GM12878 (cell line): ENCODE measurements at regions not wholly inside any gene's neighbourhood (a gene's known extent, or its start where the extent isn't known, plus 50 kb on each side); places are given as distances from the start of the nearest gene placed in this dataset.

Experiments used
- CREB1 ChIP-seq: IDR thresholded peaks from 2 replicates; pipeline ENCODE4 v1.6.1; 2012; ENCODE audit warnings: low read depth, mild to moderate bottlenecking, inconsistent platforms
- CTCF ChIP-seq, 3 experiments: IDR thresholded peaks in 2 of 3; conservative IDR thresholded peaks in 1 of 3; 2 replicates each; pipeline ENCODE4 v1.5.1; 2011; ENCODE audit warnings: low read depth in 3 of 3, low read length in 3 of 3, mild to moderate bottlenecking in 3 of 3, control low read depth in 2 of 3, moderate library complexity in 2 of 3, inconsistent platforms in 1 of 3, mixed read lengths in 1 of 3; ENCODE audit not compliant: control insufficient read depth in 2 of 3, insufficient read depth in 1 of 3; ENCODE audit errors: extremely low read depth in 1 of 3
- JUNB ChIP-seq: IDR thresholded peaks from 2 replicates; pipeline ENCODE4 v1.6.1; 2016; ENCODE audit warnings: antibody characterized with exemption, mild to moderate bottlenecking
- JUND ChIP-seq: IDR thresholded peaks from 2 replicates; pipeline ENCODE4 v1.6.1; 2012; ENCODE audit warnings: low read depth, mild to moderate bottlenecking, low read length, improper control_type of control experiment, moderate library complexity
- MEF2A ChIP-seq: IDR thresholded peaks from 2 replicates; pipeline ENCODE4 v1.6.1; 2011; ENCODE audit warnings: low read depth, mild to moderate bottlenecking, low read length, moderate library complexity; ENCODE audit not compliant: insufficient read depth
- POLR2A ChIP-seq: IDR thresholded peaks from 2 replicates; pipeline ENCODE4 v1.6.1; 2011; ENCODE audit warnings: low read depth, mild to moderate bottlenecking, low read length
- POU2F2 ChIP-seq: IDR thresholded peaks from 3 replicates; pipeline ENCODE4 v1.6.1; 2011; ENCODE audit warnings: low read depth, mild to moderate bottlenecking, low read length, borderline replicate concordance
- SKIL ChIP-seq: fragments of 450-650 bp; IDR thresholded peaks from 2 replicates; pipeline ENCODE4 v1.6.1; 2017; ENCODE audit warnings: mild to moderate bottlenecking, low read depth, inconsistent platforms; ENCODE audit not compliant: poor library complexity, severe bottlenecking
- TCF3 ChIP-seq: IDR thresholded peaks from 2 replicates; pipeline ENCODE4 v1.6.1; 2012; ENCODE audit warnings: low read depth, mild to moderate bottlenecking, low read length, borderline replicate concordance; ENCODE audit not compliant: insufficient read depth

GRCh38 chr12:116411977-116412376, 134.5 kb upstream of the MED13L start:
- TF ChIP-seq CTCF (IDR thresholded peaks at IDR 0.05 in 2 of 3, conservative IDR thresholded peaks at IDR 0.05 in 1 of 3; ENCODE audit: control insufficient read depth in 2 of 3, extremely low read depth in 1 of 3, insufficient read depth in 1 of 3, low read depth in 3 of 3, low read length in 3 of 3): no peak
- no peak for TF ChIP-seq POU2F2
- no peak for TF ChIP-seq JUND
- no peak for TF ChIP-seq POLR2A
- TF ChIP-seq TCF3: no peak
- TF ChIP-seq SKIL: no peak
- TF ChIP-seq CREB1: no peak
- TF ChIP-seq JUNB: no peak
- TF ChIP-seq MEF2A: no peak
